ENCODE measurements at regions not wholly inside any gene's neighbourhood (a gene's known extent, or its start where the extent isn't known, plus 50 kb on each side); places are given as distances from the start of the nearest gene placed in this dataset.

GRCh38 chr9:38259519-38260218, 132.8 kb upstream of the ALDH1B1 start:
- H3K4me2 ChIP-seq (ENCODE audit: low read depth, low read length), result no peak overlapping the region
- TF ChIP-seq EZH2 (optimal IDR thresholded peaks at IDR 0.05; ENCODE audit: low read depth, low read length) (no peak), EZH2phosphoT487 (IDR thresholded peaks at IDR 0.05; ENCODE audit: low read length) (no peak)
- TF ChIP-seq, protein P1, sequence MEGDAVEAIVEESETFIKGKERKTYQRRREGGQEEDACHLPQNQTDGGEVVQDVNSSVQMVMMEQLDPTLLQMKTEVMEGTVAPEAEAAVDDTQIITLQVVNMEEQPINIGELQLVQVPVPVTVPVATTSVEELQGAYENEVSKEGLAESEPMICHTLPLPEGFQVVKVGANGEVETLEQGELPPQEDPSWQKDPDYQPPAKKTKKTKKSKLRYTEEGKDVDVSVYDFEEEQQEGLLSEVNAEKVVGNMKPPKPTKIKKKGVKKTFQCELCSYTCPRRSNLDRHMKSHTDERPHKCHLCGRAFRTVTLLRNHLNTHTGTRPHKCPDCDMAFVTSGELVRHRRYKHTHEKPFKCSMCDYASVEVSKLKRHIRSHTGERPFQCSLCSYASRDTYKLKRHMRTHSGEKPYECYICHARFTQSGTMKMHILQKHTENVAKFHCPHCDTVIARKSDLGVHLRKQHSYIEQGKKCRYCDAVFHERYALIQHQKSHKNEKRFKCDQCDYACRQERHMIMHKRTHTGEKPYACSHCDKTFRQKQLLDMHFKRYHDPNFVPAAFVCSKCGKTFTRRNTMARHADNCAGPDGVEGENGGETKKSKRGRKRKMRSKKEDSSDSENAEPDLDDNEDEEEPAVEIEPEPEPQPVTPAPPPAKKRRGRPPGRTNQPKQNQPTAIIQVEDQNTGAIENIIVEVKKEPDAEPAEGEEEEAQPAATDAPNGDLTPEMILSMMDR (IDR thresholded peaks at IDR 0.05; ENCODE audit: low read length), result no peak
- H4K20me1 ChIP-seq (ENCODE audit: insufficient read depth, low read length), result no peaks in the 10 kb centered on the region
- H3K36me3 ChIP-seq (replicated peaks; ENCODE audit: insufficient read depth, low read length), result no peaks in the 10 kb centered on the region
- no peaks in the 10 kb centered on the region for H3K9me3 ChIP-seq (replicated peaks; ENCODE audit: insufficient read depth, low read length)
- no peak overlapping the region for H3K4me3 ChIP-seq (ENCODE audit: low read length)
- no peak overlapping the region for H3K27ac ChIP-seq (ENCODE audit: low read length)
- no peaks in the 10 kb centered on the region for H3K27me3 ChIP-seq (replicated peaks; ENCODE audit: insufficient read depth, low read length)
- H3F3A ChIP-seq (ENCODE audit: insufficient read depth, low read length), result no peaks in the 10 kb centered on the region
- no peaks in the 10 kb centered on the region for H3K79me2 ChIP-seq (ENCODE audit: low read length)
- no peak overlapping the region for H3K9ac ChIP-seq (ENCODE audit: low read length)
- no peaks in the 10 kb centered on the region for H3K4me1 ChIP-seq (ENCODE audit: low read length)
- no peak overlapping the region for H2AFZ ChIP-seq (ENCODE audit: low read length)
- H3K9me2 ChIP-seq (replicated peaks; ENCODE audit: insufficient read depth, low read length), result no peaks in the 10 kb centered on the region
- DNase-seq, result no peak

- DNase-seq, result no peak
- no peaks in the 10 kb centered on the region for H3K27me3 ChIP-seq (replicated peaks; ENCODE audit: insufficient read depth, low read length)
- no peaks in the 10 kb centered on the region for H4K20me1 ChIP-seq (ENCODE audit: insufficient read depth, low read length)
- no peaks in the 10 kb centered on the region for H3K9me3 ChIP-seq (replicated peaks; ENCODE audit: insufficient read depth, low read length)
- H2AFZ ChIP-seq (ENCODE audit: low read length), result no peak overlapping the region
- no peaks in the 10 kb centered on the region for H3K4me1 ChIP-seq (ENCODE audit: low read length)
- no peaks in the 10 kb centered on the region for H3K9me2 ChIP-seq (replicated peaks; ENCODE audit: insufficient read depth, low read length)
- TF ChIP-seq, protein P1 (IDR thresholded peaks at IDR 0.05; ENCODE audit: low read length), result no peak
- TF ChIP-seq EZH2phosphoT487 (IDR thresholded peaks at IDR 0.05; ENCODE audit: low read length) (no peak), EZH2 (optimal IDR thresholded peaks at IDR 0.05; ENCODE audit: low read depth, low read length) (no peak)
- H3K4me3 ChIP-seq (ENCODE audit: low read length), result no peak overlapping the region
- H3K4me2 ChIP-seq (ENCODE audit: low read depth, low read length), result no peak overlapping the region
- H3K9ac ChIP-seq (ENCODE audit: low read length), result no peak overlapping the region
- H3K27ac ChIP-seq (ENCODE audit: low read length), result no peak overlapping the region
- H3K36me3 ChIP-seq (replicated peaks; ENCODE audit: insufficient read depth, low read length), result no peaks in the 10 kb centered on the region
- no peaks in the 10 kb centered on the region for H3F3A ChIP-seq (ENCODE audit: insufficient read depth, low read length)
- no peaks in the 10 kb centered on the region for H3K79me2 ChIP-seq (ENCODE audit: low read length)
Observed at GRCh38 chr9:38259056-38259455, 133.4 kb upstream of the ALDH1B1 start.

- Histone ChIP-seq H3K9me3 (replicated peaks; ENCODE audit: insufficient read depth, low read length) (no peaks in the 10 kb centered on the region), H3K27me3 (replicated peaks; ENCODE audit: insufficient read depth, low read length) (no peaks in the 10 kb centered on the region), H2AFZ (ENCODE audit: low read length) (no peak overlapping the region), H3K9me2 (replicated peaks; ENCODE audit: insufficient read depth, low read length) (no peaks in the 10 kb centered on the region), H4K20me1 (ENCODE audit: insufficient read depth, low read length) (no peaks in the 10 kb centered on the region), H3K4me1 (ENCODE audit: low read length) (no peaks in the 10 kb centered on the region), H3K4me3 (ENCODE audit: low read length) (no peak overlapping the region), H3K9ac (ENCODE audit: low read length) (no peak overlapping the region), H3K27ac (ENCODE audit: low read length) (no peak overlapping the region), H3F3A (ENCODE audit: insufficient read depth, low read length) (no peaks in the 10 kb centered on the region), H3K36me3 (replicated peaks; ENCODE audit: insufficient read depth, low read length) (no peaks in the 10 kb centered on the region), H3K4me2 (ENCODE audit: low read depth, low read length) (no peak overlapping the region), H3K79me2 (ENCODE audit: low read length) (no peaks in the 10 kb centered on the region)
- TF ChIP-seq EZH2phosphoT487 (IDR thresholded peaks at IDR 0.05; ENCODE audit: low read length) (no peak), EZH2 (optimal IDR thresholded peaks at IDR 0.05; ENCODE audit: low read depth, low read length) (no peak)
- TF ChIP-seq, protein P1 (IDR thresholded peaks at IDR 0.05; ENCODE audit: low read length), result no peak
- DNase-seq, result no peak
Observed at GRCh38 chr9:38257626-38258215, 134.8 kb upstream of the ALDH1B1 start.

Measured in MM.1S (cell line).